ENCODE measurements at regions not wholly inside any gene's neighbourhood (a gene's known extent, or its start where the extent isn't known, plus 50 kb on each side); places are given as distances from the start of the nearest gene placed in this dataset.

- TF ChIP-seq POLR2A (IDR thresholded peaks at IDR 0.05; ENCODE audit: low read depth, low read length) (no peak), POLR2AphosphoS5 (IDR thresholded peaks at IDR 0.05; ENCODE audit: low read depth, low read length) (no peak), TAF1 (IDR thresholded peaks at IDR 0.05; ENCODE audit: borderline replicate concordance, low read depth, low read length) (no peak)
Measured at GRCh38 chr4:62661821-62662220, 1461.7 kb downstream of the ADGRL3 start.
